Colonic mucosa (tissue), 4 donors: ENCODE measurements at regions not wholly inside any gene's neighbourhood (a gene's known extent, or its start where the extent isn't known, plus 50 kb on each side); places are given as distances from the start of the nearest gene placed in this dataset.

Source experiments
- DNase-seq: peaks from one replicate; pipeline ENCODE4 v3.0.0-alpha.2; 2020
- H3K27ac ChIP-seq: fragments of 200-600 bp; one replicate; pipeline ENCODE4 v1.8.0; 2021
- H3K27me3 ChIP-seq: fragments of 200-600 bp; one replicate; pipeline ENCODE4 v1.8.0; 2021
- H3K36me3 ChIP-seq: fragments of 200-600 bp; one replicate; pipeline ENCODE4 v1.8.0; 2021
- H3K4me1 ChIP-seq: fragments of 200-600 bp; one replicate; pipeline ENCODE4 v1.8.0; 2021; ENCODE audit warnings: mild to moderate bottlenecking
- H3K4me3 ChIP-seq: fragments of 200-600 bp; one replicate; pipeline ENCODE4 v1.8.0; 2021
- H3K9ac ChIP-seq, 2 donors: one replicate each; pipeline ENCODE4 v1.7.0; 2013; ENCODE audit warnings: control low read depth in 2 of 2, low read depth in 2 of 2, low read length in 2 of 2
- H3K9me3 ChIP-seq: fragments of 200-600 bp; one replicate; pipeline ENCODE4 v1.8.0; 2021
- CTCF ChIP-seq: fragments of 200-600 bp; IDR thresholded peaks from one replicate; pipeline ENCODE4 v1.8.0; 2022; ENCODE audit warnings: antibody characterized with exemption, mild to moderate bottlenecking
- intact Hi-C: fragments of 100-400 bp; cut with DNase I; formaldehyde crosslinking; loops from one replicate; pipeline ENCODE4 v1.14.1; 2022
- donor health status: healthy.
- donor health status: DM: no; HTN: no; CAD: no.
- donor health status: DM: no; HTN: no; CAD: no.

GRCh38 chr17:13288248-13288647, 270.4 kb upstream of the ELAC2 start:
- TF ChIP-seq CTCF: no peak
- intact Hi-C loops: no loop called here

GRCh38 chr17:13287226-13287625, 269.4 kb upstream of the ELAC2 start:
- Histone ChIP-seq H3K9me3 (no peaks in the 10 kb centered on the region), H3K27me3 (no peaks in the 10 kb centered on the region), H3K9ac (no peak overlapping the region), H3K36me3 (no peaks in the 10 kb centered on the region), H3K4me1 (no peaks in the 10 kb centered on the region), H3K4me3 (no peak overlapping the region), H3K27ac (no peak overlapping the region)
- intact Hi-C loops: no loop called here
- no peak for DNase-seq
- TF ChIP-seq CTCF: no peak

More at GRCh38 chr17:13288248-13288647, 270.4 kb upstream of the ELAC2 start:
- no peak overlapping the region for H3K27ac ChIP-seq
- no peaks in the 10 kb centered on the region for H3K36me3 ChIP-seq
- no peak for DNase-seq
- H3K4me1 ChIP-seq: no peaks in the 10 kb centered on the region
- H3K9ac ChIP-seq: no peak overlapping the region
- no peak overlapping the region for H3K4me3 ChIP-seq
- no peaks in the 10 kb centered on the region for H3K9me3 ChIP-seq
- H3K27me3 ChIP-seq: no peaks in the 10 kb centered on the region

- intact Hi-C loops: no loop called here
- DNase-seq: no peak
- H3K36me3 ChIP-seq: no peaks in the 10 kb centered on the region
- H3K4me3 ChIP-seq: no peak overlapping the region
- no peak for TF ChIP-seq CTCF
- H3K4me1 ChIP-seq: no peaks in the 10 kb centered on the region
- H3K27ac ChIP-seq: no peak overlapping the region
- H3K9me3 ChIP-seq: no peaks in the 10 kb centered on the region
- no peaks in the 10 kb centered on the region for H3K27me3 ChIP-seq
- no peak overlapping the region for H3K9ac ChIP-seq
These were observed 265.8 kb upstream of the ELAC2 start for GRCh38 chr17:13283606-13284005.

- Histone ChIP-seq H3K4me1 (no peaks in the 10 kb centered on the region), H3K9me3 (no peaks in the 10 kb centered on the region), H3K27me3 (no peaks in the 10 kb centered on the region), H3K36me3 (no peaks in the 10 kb centered on the region), H3K9ac (no peak overlapping the region), H3K4me3 (no peak overlapping the region), H3K27ac (no peak overlapping the region)
- no peak for DNase-seq
- TF ChIP-seq CTCF: no peak
- intact Hi-C loops: no loop called here
These were observed 263.8 kb upstream of the ELAC2 start for GRCh38 chr17:13281626-13282025.

DNA sequence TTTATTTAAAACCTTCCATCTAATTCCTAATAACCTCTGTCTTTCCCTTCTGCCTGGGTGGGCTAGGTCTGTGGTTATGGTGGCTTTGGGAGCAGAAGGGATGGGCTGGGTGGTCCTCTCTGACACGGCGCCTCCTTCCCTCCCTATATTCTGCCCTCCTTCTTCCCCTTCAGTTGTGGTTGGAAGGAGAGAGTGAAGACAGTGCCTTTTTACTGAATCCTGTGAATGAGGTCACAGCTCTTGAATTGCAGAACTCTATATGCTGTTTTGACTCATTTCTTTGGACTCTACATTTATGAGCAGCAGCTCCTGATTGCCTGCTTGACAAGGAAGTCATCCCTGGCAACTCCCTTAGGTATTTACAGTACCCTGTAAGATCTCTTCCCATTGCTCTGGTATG, 256.0 kb upstream of the ELAC2 start:
- H3K4me3 ChIP-seq: no peak overlapping the region
- H3K27me3 ChIP-seq: no peaks in the 10 kb centered on the region
- H3K4me1 ChIP-seq: no peaks in the 10 kb centered on the region
- H3K9ac ChIP-seq: no peak overlapping the region
- H3K27ac ChIP-seq: no peak overlapping the region
- DNase-seq: no peak
- intact Hi-C loops: no loop called here
- no peaks in the 10 kb centered on the region for H3K36me3 ChIP-seq
- TF ChIP-seq CTCF: no peak
- H3K9me3 ChIP-seq: no peaks in the 10 kb centered on the region

GRCh38 chr17:13272296-13272695, 254.5 kb upstream of the ELAC2 start:
- intact Hi-C loops: no loop called here
- no peaks in the 10 kb centered on the region for H3K36me3 ChIP-seq
- H3K4me3 ChIP-seq: no peak overlapping the region
- no peak overlapping the region for H3K9ac ChIP-seq
- H3K27ac ChIP-seq: no peak overlapping the region
- no peaks in the 10 kb centered on the region for H3K27me3 ChIP-seq
- H3K4me1 ChIP-seq: no peaks in the 10 kb centered on the region
- H3K9me3 ChIP-seq: no peaks in the 10 kb centered on the region
- no peak for TF ChIP-seq CTCF
- DNase-seq: no peak
